ENCODE measurements at regions not wholly inside any gene's neighbourhood (a gene's known extent, or its start where the extent isn't known, plus 50 kb on each side); places are given as distances from the start of the nearest gene placed in this dataset.
"Not testable (repeated sequence)": the region's sequence is repeated elsewhere in the genome, so short reads cannot be mapped to it uniquely, and the experiment has no call there.

DNA sequence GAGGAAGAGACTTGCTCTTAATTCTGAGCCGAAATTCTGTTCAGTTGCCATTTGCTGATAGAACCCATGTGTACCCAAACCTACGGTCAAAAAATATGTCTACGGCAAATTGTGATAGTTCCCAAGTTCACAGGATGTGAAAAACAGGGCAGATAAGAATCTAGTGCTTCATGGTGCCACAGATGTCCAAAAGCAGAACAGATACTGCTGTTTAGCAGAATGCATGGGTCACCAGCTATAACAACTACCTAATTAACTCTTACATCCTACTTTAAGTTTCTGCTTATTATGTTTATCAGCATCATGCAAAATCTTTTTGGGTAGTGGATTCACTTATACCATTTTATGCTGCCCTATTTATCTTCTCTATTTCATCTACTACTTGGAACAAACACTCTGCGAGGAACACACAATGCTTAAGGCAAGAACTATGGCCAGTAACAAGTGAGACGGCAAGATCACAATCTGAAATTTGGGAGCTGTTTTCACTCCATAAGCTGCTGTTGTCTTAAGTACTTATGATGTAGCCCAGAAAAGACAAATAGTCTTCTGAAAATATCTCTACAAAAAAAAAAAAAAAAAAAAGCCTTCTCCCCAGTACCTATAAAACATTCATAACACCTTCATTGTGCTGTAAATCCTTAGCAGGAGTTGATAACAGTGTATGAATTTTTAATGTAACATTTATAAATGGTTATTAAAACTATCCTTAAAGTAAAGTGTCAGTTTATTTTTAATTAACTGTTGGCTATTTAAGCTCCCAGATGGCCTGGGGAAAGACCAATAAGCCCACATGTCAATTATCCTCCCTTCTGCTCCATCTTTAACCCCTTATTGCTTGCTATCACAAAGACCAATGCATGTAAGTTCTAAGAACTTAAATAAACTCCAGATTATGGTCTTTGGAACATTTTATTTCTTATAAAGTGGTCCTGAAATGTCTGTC lies 232.3 kb downstream of the TLR4 start:
- no peak for ATAC-seq (ENCODE audit: low FRiP score in 2 of 2)
- no peak for DNase-seq
- TF ChIP-seq POLR2A (IDR thresholded peaks at IDR 0.05) = no peak
- no peak for TF ChIP-seq EP300 (IDR thresholded peaks at IDR 0.05)
- TF ChIP-seq POLR2AphosphoS5 (IDR thresholded peaks at IDR 0.05) = no peak
- TF ChIP-seq, protein P1, sequence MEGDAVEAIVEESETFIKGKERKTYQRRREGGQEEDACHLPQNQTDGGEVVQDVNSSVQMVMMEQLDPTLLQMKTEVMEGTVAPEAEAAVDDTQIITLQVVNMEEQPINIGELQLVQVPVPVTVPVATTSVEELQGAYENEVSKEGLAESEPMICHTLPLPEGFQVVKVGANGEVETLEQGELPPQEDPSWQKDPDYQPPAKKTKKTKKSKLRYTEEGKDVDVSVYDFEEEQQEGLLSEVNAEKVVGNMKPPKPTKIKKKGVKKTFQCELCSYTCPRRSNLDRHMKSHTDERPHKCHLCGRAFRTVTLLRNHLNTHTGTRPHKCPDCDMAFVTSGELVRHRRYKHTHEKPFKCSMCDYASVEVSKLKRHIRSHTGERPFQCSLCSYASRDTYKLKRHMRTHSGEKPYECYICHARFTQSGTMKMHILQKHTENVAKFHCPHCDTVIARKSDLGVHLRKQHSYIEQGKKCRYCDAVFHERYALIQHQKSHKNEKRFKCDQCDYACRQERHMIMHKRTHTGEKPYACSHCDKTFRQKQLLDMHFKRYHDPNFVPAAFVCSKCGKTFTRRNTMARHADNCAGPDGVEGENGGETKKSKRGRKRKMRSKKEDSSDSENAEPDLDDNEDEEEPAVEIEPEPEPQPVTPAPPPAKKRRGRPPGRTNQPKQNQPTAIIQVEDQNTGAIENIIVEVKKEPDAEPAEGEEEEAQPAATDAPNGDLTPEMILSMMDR (IDR thresholded peaks at IDR 0.05) = no peak
- Histone ChIP-seq H3K27ac (no peak overlapping the region), H3K9me3 (no peaks in the 10 kb centered on the region), H3K4me3 (no peak overlapping the region), H3K4me1 (no peaks in the 10 kb centered on the region), H3K36me3 (no peaks in the 10 kb centered on the region), H3K27me3 (no peaks in the 10 kb centered on the region)
- 69 to 75% methylated on average over 5 of the region's 5 CpGs for WGBS, 2 donors

DNA sequence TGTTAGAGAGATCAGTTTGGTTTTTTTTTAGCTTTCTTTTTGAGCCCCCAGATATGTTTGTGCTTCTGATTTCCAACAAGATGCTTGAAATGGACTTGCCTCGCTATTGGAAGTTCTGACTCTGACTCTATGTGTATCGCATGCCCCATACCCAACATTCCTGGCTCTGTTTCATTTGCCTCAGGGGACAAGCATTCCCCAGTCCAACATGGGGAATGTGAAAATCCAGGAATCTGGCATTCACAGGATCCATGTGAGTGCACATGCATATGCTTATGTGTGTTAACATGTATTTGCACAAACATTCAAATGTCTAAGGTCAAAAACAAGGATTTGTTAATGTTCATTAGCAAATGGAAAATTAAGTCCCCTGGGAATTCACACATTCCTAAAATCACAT lies 233.9 kb downstream of the TLR4 start:
- WGBS, 2 donors = 93 to 97% methylated on average over 2 of the region's 2 CpGs
- Histone ChIP-seq H3K9me3 (no peaks in the 10 kb centered on the region), H3K4me3 (no peak overlapping the region), H3K27me3 (no peaks in the 10 kb centered on the region), H3K27ac (no peak overlapping the region), H3K36me3 (no peaks in the 10 kb centered on the region), H3K4me1 (no peaks in the 10 kb centered on the region)
- ATAC-seq (ENCODE audit: low FRiP score in 2 of 2) = no peak
- no peak for DNase-seq
- no peak for TF ChIP-seq POLR2AphosphoS5 (IDR thresholded peaks at IDR 0.05)
- no peak for TF ChIP-seq POLR2A (IDR thresholded peaks at IDR 0.05)
- TF ChIP-seq, protein P1 (IDR thresholded peaks at IDR 0.05) = no peak
- no peak for TF ChIP-seq EP300 (IDR thresholded peaks at IDR 0.05)

DNA sequence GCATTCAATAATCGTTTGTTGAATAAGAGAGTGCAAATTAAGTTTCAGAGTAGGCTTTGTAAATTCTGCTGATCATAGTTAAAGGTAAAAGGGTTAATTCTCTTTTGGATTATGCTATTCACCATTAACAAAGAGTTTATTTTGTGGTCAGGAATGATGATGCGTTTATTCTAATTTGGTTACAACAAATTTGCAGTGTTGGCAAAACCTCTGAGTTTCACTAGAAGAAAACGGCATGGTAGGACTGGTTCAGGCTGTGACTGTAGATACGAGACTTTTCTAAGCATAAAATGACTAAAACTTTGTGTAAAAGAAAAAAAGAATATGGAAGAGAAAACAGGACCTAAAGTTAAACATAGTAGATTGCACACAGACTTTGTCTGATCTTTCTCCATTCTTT lies 234.7 kb downstream of the TLR4 start:
- Histone ChIP-seq H3K4me1 (no peaks in the 10 kb centered on the region), H3K27ac (no peak overlapping the region), H3K9me3 (no peaks in the 10 kb centered on the region), H3K4me3 (no peak overlapping the region), H3K27me3 (no peaks in the 10 kb centered on the region), H3K36me3 (no peaks in the 10 kb centered on the region)
- WGBS, 2 donors = 79 to 86% methylated on average over 4 of the region's 4 CpGs
- DNase-seq = no peak
- ATAC-seq (ENCODE audit: low FRiP score in 2 of 2) = no peak
- TF ChIP-seq POLR2AphosphoS5 (IDR thresholded peaks at IDR 0.05) (no peak), POLR2A (IDR thresholded peaks at IDR 0.05) (no peak), EP300 (IDR thresholded peaks at IDR 0.05) (no peak)
- TF ChIP-seq, protein P1 (IDR thresholded peaks at IDR 0.05) = no peak

DNA sequence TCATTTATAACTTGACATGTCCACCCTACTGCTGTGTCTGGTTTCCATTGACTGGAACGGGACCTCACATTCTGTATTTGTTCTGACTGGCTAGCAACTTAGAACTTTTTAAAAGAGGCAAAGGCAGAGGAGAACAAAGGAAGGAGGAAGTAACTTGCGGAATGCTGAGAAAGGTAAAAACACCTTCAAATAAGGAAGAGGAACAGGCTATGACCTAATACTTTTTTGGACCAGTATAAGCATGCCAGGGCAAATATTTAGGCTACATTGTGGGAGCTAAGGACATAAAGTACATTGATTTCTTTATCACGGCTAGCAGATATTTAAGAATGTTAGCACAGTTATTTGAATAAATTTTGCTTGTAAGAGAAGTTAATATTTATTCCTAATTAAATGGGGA lies 240.5 kb downstream of the TLR4 start:
- not testable (repeated sequence) for H3K4me3 ChIP-seq; H3K4me1 ChIP-seq; H3K27ac ChIP-seq; H3K36me3 ChIP-seq; H3K9me3 ChIP-seq; DNase-seq; H3K27me3 ChIP-seq; ATAC-seq (ENCODE audit: low FRiP score in 2 of 2)
- 68 to 78% methylated on average over 3 of the region's 3 CpGs for WGBS, 2 donors

DNA sequence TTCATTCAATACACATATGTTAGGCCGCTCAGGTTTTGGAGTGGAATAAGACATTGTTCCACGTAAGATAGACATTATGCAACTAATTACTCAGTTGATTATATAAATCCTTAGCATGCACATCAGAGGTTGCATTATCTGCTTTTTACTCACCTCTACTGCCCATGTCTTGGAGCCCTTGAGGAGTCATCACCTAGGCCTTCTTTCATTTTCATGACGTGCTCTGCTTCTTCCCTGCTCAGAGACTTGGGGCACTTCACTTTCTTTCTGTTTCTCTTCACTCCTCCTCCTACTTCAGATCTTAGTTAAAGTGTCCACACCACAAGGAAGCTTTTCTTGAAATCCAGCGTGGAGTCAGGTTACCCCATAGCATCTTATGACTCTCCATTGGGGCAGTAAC lies 241.1 kb downstream of the TLR4 start:
- Histone ChIP-seq H3K9me3 (no peaks in the 10 kb centered on the region), H3K4me3 (no peak overlapping the region), H3K36me3 (no peaks in the 10 kb centered on the region), H3K27ac (no peak overlapping the region), H3K27me3 (no peaks in the 10 kb centered on the region), H3K4me1 (no peaks in the 10 kb centered on the region)
- 69 to 77% methylated on average over 4 of the region's 4 CpGs for WGBS, 2 donors
- DNase-seq (no peak), ATAC-seq (ENCODE audit: low FRiP score in 2 of 2) (no peak)
- TF ChIP-seq POLR2A (IDR thresholded peaks at IDR 0.05) = no peak
- TF ChIP-seq POLR2AphosphoS5 (IDR thresholded peaks at IDR 0.05) = no peak

DNA sequence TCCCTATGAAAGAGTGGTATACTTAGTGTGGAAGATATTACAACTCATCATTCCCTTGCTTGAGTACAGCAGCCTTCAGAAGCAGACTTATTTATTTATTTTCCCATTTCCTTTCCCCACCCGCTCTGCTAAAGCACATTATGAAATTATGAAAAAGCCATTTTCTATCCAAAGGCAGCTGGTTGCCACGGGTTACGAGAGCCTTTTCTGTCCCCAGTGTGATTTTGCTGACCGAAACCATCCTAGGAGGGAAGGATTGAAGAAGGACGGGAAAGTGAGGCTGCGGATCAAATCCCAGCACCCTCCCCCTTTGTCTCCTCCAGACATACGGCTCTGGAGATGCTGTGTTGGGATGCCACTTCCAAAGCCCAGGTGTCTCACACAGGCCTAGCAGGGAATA lies 246.9 kb downstream of the TLR4 start:
- Histone ChIP-seq H3K4me1 (no peaks in the 10 kb centered on the region), H3K9me3 (no peaks in the 10 kb centered on the region), H3K27me3 (no peaks in the 10 kb centered on the region), H3K4me3 (no peak overlapping the region), H3K36me3 (no peaks in the 10 kb centered on the region), H3K27ac (no peak overlapping the region)
- no peak for DNase-seq
- TF ChIP-seq EP300 (IDR thresholded peaks at IDR 0.05) = no peak
- TF ChIP-seq, protein P1 (IDR thresholded peaks at IDR 0.05) = no peak
- TF ChIP-seq POLR2AphosphoS5 (IDR thresholded peaks at IDR 0.05) = no peak
- TF ChIP-seq POLR2A (IDR thresholded peaks at IDR 0.05) = no peak
- no peak for ATAC-seq (ENCODE audit: low FRiP score in 2 of 2)
- WGBS, 2 donors = 77 to 90% methylated on average over 7 of the region's 7 CpGs

Data from upper lobe of left lung (tissue), 6 donors.